ENCODE measurements at regions not wholly inside any gene's neighbourhood (a gene's known extent, or its start where the extent isn't known, plus 50 kb on each side); places are given as distances from the start of the nearest gene placed in this dataset.

GRCh38 chr9:14418941-14419937 is 105.3 kb upstream of the NFIB start:
- H3K18ac ChIP-seq (ENCODE audit: insufficient read length, low read depth, low read length): no peak overlapping the region
- DNase-seq: no peak
- H2BK12ac ChIP-seq (ENCODE audit: insufficient read length, low read depth, low read length): no peak overlapping the region
- H2BK5ac ChIP-seq (ENCODE audit: insufficient read length, low read length): no peak overlapping the region
- H4K5ac ChIP-seq (ENCODE audit: insufficient read length, low read depth, low read length): no peak overlapping the region
- no peak overlapping the region for H3T11ph ChIP-seq (ENCODE audit: low read length)
- no peak overlapping the region for H4K8ac ChIP-seq (replicated peaks; ENCODE audit: insufficient read length, low read depth, low read length)
- H3K56ac ChIP-seq (ENCODE audit: insufficient read length, low read depth, low read length): no peak overlapping the region
- peaks cover 19% of the 10 kb centered on the region; the same call in 1 of the 2 replicates for H3K4me1 ChIP-seq (ENCODE audit: insufficient read depth, low read length)
- H3K14ac ChIP-seq (ENCODE audit: insufficient read depth, low read length): no peak overlapping the region
- H2AK5ac ChIP-seq (ENCODE audit: insufficient read length, low read length): no peak overlapping the region
- H2BK120ac ChIP-seq (ENCODE audit: low read depth, low read length, poor library complexity, severe bottlenecking): no peak overlapping the region
- no peaks in the 10 kb centered on the region for H3K27me3 ChIP-seq (ENCODE audit: insufficient read depth, low read length)
- no peak overlapping the region for H3K4ac ChIP-seq (ENCODE audit: low read depth, low read length)
- no CpG with 5 or more reads among the region's 16 CpGs for WGBS (ENCODE audit: extremely low coverage, insufficient read length, low lambda C conversion rate)
- no peaks in the 10 kb centered on the region; the same call in 1 of the 2 replicates for H3K27me3 Mint-ChIP-seq (ENCODE audit: low read depth)
- no peak overlapping the region for H4K91ac ChIP-seq (ENCODE audit: insufficient read length, low read depth, low read length)
- H3K4me1 Mint-ChIP-seq: peaks cover 58 to 66% of the 10 kb centered on the region in 2 experiments
- peaks cover 0 to 2% of the 10 kb centered on the region in 2 experiments; a peak in 3 of 5 replicates for H3K9me3 Mint-ChIP-seq
- no peaks in the 10 kb centered on the region for H3K79me2 ChIP-seq (ENCODE audit: insufficient read depth, low read length)
- no peak for TF ChIP-seq CTCF (conservative IDR thresholded peaks at IDR 0.05)
- no peak overlapping the region for H3K4me2 ChIP-seq (ENCODE audit: insufficient read depth, insufficient read length, low read length)
- peaks cover 0 to 1% (median 0%) of the 10 kb centered on the region in 3 experiments; a peak in 1 of 7 replicates for H3K36me3 Mint-ChIP-seq (ENCODE audit: insufficient read depth in 1 of 3, low read depth in 3 of 3)
- H3K79me1 ChIP-seq (ENCODE audit: insufficient read depth, low read depth, low read length, poor library complexity, severe bottlenecking): no peaks in the 10 kb centered on the region
- no peak overlapping the region for H3K9ac ChIP-seq (ENCODE audit: extremely low read depth, insufficient read length, low read length)
- no peaks in the 10 kb centered on the region for H3K23me2 ChIP-seq (ENCODE audit: insufficient read length, low read depth, low read length, poor library complexity, severe bottlenecking)
- H3K27ac Mint-ChIP-seq: peak overlapping the region; percentile 17 to 90 (median 40); a peak in 6 of 7 replicates
- H3K23ac ChIP-seq (ENCODE audit: insufficient read length, low read depth, low read length): no peak overlapping the region
- no peaks in the 10 kb centered on the region for H4K20me1 ChIP-seq (ENCODE audit: control insufficient read depth, insufficient read depth, insufficient read length)
- H2BK20ac ChIP-seq (ENCODE audit: low read depth, low read length, poor library complexity, severe bottlenecking): no peak overlapping the region
- H3K27ac ChIP-seq (ENCODE audit: insufficient read length, low read depth, low read length): no peak overlapping the region
- no peak overlapping the region for H2AFZ ChIP-seq (ENCODE audit: low read length)
- H2BK15ac ChIP-seq (ENCODE audit: low read depth, low read length): no peak overlapping the region
- no peak overlapping the region for H3K4me3 Mint-ChIP-seq
- H3K9me3 ChIP-seq (ENCODE audit: control insufficient read depth, low read depth, low read length): no peaks in the 10 kb centered on the region
